Activated naive CD4-positive, alpha-beta T cell treated with anti-CD3 and anti-CD28 coated beads for 36 hours (primary cell): ENCODE measurements at regions not wholly inside any gene's neighbourhood (a gene's known extent, or its start where the extent isn't known, plus 50 kb on each side); places are given as distances from the start of the nearest gene placed in this dataset.

Experiments
- CTCF ChIA-PET: fragments of 350-600 bp; sonication (Branson Sonifier 250); formaldehyde crosslinking; loops from one replicate; lab custom pipeline; 2021; ENCODE audit warnings: antibody characterized with exemption; lab: Charles Lee
- DNase-seq: peaks from one replicate; pipeline ENCODE4 v3.0.0-alpha.2; 2020
- H3K27ac Mint-ChIP-seq: one replicate; pipeline ENCODE4 v1.8.0; 2021; ENCODE audit warnings: mild to moderate bottlenecking, mixed read lengths
- H3K27me3 Mint-ChIP-seq: one replicate; pipeline ENCODE4 v1.8.0; 2021; ENCODE audit warnings: low read depth, mixed read lengths
- H3K36me3 Mint-ChIP-seq: one replicate; pipeline ENCODE4 v1.8.0; 2021; ENCODE audit warnings: low read depth, mixed read lengths
- H3K4me1 Mint-ChIP-seq: one replicate; pipeline ENCODE4 v1.8.0; 2021; ENCODE audit warnings: low read depth, mixed read lengths
- H3K4me3 Mint-ChIP-seq: one replicate; pipeline ENCODE4 v1.8.0; 2021; ENCODE audit warnings: mild to moderate bottlenecking, moderate library complexity, mixed read lengths
- H3K9me3 Mint-ChIP-seq: one replicate; pipeline ENCODE4 v1.8.0; 2021; ENCODE audit warnings: mixed read lengths
- intact Hi-C: fragments of 100-400 bp; cut with micrococcal nuclease; formaldehyde crosslinking; loops from one replicate; pipeline ENCODE4 v1.15.1; 2023

DNA sequence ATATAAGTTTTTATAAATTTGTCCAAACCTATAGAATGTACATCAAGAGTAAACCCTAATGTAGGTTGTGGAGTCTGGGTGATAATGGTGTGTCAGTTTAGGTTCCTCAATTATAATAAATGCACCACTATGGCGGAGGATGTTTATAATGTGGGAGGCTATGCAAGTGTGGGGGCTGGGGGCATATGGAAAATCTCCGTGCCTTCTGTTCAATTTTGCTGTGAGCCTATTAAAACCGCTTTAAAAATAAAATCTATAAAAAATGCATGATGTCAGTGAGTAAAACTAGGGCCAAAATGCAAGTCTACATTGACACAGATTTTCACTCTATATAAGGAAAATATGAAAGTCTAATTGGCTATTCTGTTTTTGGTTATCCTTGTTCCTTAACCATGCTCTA, 774.9 kb upstream of the ALCAM start:
- H3K4me3 Mint-ChIP-seq = no peak overlapping the region
- intact Hi-C loops = no loop called here
- DNase-seq = no peak
- no peak overlapping the region for H3K27ac Mint-ChIP-seq
- CTCF ChIA-PET = interaction anchor here (0.6 kb wide), 1 partner anchor 53 kb away, joined by 5 read pairs; no protein-coding TSS in a partner anchor
- H3K4me1 Mint-ChIP-seq = peaks cover 4% of the 10 kb centered on the region
- H3K9me3 Mint-ChIP-seq = no peaks in the 10 kb centered on the region
- H3K27me3 Mint-ChIP-seq = peaks cover 7% of the 10 kb centered on the region
- H3K36me3 Mint-ChIP-seq = no peaks in the 10 kb centered on the region

DNA sequence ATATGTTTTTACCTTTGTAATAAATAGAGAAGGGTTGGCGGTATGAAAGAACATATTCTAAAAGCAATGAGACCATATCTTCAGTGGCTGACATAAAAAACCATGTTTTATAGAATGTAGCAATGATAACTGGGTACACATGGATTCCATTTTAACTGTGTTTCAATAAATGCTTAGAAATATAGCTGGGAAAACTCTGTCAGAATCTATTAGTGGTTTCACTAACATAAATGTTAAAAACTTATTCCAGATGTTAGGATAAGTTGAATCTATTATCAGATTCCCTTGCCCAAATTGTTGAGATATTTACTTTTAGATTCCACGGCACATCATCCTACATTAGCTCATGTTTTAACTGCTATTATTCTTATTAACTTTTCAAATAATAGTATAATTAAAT, 772.2 kb upstream of the ALCAM start:
- Mint-ChIP-seq H3K36me3 (no peaks in the 10 kb centered on the region), H3K4me3 (no peak overlapping the region), H3K27me3 (no peaks in the 10 kb centered on the region), H3K9me3 (no peaks in the 10 kb centered on the region), H3K27ac (no peak overlapping the region), H3K4me1 (peaks cover 4% of the 10 kb centered on the region)
- intact Hi-C loops = no loop called here
- DNase-seq = no peak
- CTCF ChIA-PET = no interaction called here

DNA sequence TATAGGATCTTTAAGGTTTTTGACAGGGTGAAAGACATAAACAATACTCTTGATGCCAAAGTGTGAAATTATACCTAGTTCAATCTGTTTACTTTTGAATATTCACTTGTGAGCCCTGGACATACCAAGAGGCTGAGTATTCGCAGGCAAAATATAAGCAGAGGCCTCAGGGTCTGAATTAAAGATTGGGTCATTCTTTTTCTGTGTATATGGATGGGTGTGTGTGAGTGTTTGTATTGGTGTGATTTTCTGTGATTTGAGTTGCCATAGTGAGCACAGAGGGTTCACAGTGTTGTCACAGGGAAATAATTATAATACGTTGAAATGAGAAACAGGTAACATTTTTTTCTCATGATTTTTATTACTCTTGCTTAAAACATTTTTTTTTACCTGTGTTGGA, 770.7 kb upstream of the ALCAM start:
- DNase-seq = no peak
- intact Hi-C loops = loop anchor here (1.0 to 2.0 kb wide), 2 partner anchors 773 to 923 kb away; no protein-coding TSS in a partner anchor
- H3K4me1 Mint-ChIP-seq = peaks cover 4% of the 10 kb centered on the region
- CTCF ChIA-PET = interaction anchor here (1.8 kb wide), 1 partner anchor 922 kb away, joined by 5 read pairs; no protein-coding TSS in a partner anchor
- no peaks in the 10 kb centered on the region for H3K9me3 Mint-ChIP-seq
- H3K36me3 Mint-ChIP-seq = no peaks in the 10 kb centered on the region
- no peaks in the 10 kb centered on the region for H3K27me3 Mint-ChIP-seq
- no peak overlapping the region for H3K27ac Mint-ChIP-seq
- H3K4me3 Mint-ChIP-seq = no peak overlapping the region

DNA sequence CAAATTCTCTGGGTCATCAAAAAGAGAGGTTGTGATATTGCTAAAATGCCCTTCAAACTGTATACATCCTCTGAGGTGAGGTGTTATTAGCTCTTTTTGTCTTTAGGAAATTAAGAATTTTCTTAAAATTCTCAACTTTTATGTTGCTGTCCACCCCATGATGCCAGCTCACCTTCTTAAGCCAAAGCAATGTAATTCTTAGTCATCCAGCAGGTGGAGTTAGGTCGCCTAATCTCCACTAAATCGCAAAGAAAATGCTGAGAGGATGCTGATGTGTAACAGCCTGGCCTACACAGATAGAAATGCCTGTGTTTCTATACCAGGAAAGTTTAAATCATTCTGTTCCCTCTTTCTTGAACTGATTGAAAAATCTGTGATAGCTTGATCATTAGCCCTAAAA, 770.2 kb upstream of the ALCAM start:
- Mint-ChIP-seq H3K4me3 (no peak overlapping the region), H3K27ac (no peak overlapping the region), H3K4me1 (peaks cover 4% of the 10 kb centered on the region), H3K36me3 (no peaks in the 10 kb centered on the region), H3K27me3 (no peaks in the 10 kb centered on the region), H3K9me3 (no peaks in the 10 kb centered on the region)
- intact Hi-C loops = loop anchor here (1.0 to 2.0 kb wide), 2 partner anchors 773 to 922 kb away; no protein-coding TSS in a partner anchor
- DNase-seq = peak; percentile 9
- CTCF ChIA-PET = interaction anchor here (1.1 to 1.8 kb wide), 3 partner anchors 737 to 921 kb away, joined by 3 to 5 read pairs (median 4); no protein-coding TSS in a partner anchor

DNA sequence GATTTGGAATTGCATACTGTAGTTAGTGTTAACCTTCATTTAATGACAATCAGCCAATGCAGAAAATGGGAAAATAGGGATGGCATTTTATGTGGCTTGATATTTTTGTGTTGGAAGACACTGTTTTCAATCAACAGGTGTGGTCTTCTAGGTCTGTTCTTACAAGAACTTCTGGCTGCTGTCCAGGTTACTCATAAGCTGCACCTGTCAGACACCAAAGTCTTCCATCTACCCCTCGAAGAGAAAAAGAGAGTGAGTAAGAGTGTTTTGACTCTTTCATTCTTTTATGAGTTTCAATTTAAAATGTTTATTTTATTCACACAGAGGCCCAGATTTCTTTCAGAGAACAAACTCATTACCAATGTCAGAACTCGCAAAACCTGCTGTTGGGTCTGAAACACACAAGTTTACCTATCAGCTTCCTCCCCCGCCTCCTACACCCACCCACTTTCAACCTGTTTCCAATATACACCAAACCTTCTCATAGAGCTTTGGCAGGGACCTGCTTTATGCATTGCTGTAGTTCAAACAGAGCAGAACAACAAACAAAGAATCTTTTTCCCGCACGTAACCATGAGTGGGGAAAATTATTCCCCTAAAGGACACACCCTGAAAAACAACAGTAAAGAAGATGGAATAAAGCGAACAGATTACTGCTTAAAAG, 767.7 kb upstream of the ALCAM start:
- no peak overlapping the region for H3K4me3 Mint-ChIP-seq
- no peak for DNase-seq

DNA sequence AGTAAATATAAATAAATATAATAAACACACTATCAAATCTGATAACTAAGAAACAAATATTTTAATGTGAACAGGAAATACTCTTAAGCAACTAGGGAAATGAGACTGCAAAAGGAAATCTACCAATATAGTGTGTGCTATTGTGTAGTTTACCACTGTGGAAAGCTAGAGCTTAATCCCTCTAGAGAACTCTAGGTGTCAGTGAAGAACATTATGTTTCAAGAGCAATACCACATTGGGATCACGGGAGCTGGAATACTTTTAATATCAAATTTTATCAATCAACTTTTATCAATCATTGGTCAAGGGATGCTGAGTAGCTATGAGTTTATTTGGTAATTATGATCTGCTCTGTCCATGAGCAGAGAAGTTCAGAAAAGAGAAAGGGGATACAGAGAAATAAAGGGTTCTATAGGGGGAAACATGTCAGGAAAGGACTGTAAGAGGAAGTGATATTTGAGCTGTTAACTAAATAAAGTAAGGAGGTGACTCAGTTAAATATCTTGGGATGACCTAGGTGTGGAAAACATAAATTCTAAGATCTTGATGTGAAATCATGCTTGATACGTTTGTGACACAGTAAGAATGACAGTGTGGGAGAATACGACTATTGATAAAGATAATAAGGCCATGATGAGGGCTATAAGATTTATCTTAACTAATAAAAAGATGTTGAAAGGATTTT, 762.2 kb upstream of the ALCAM start:
- H3K4me3 Mint-ChIP-seq = no peak overlapping the region
- no peaks in the 10 kb centered on the region for H3K9me3 Mint-ChIP-seq
- H3K27ac Mint-ChIP-seq = no peak overlapping the region
- H3K36me3 Mint-ChIP-seq = no peaks in the 10 kb centered on the region
- no peaks in the 10 kb centered on the region for H3K4me1 Mint-ChIP-seq
- CTCF ChIA-PET = interaction anchor here (1.0 kb wide), 1 partner anchor 19 kb away, joined by 3 read pairs; no protein-coding TSS in a partner anchor
- intact Hi-C loops = no loop called here
- H3K27me3 Mint-ChIP-seq = peaks cover 10% of the 10 kb centered on the region
- no peak for DNase-seq

More for the DNA sequence above, 767.7 kb upstream of the ALCAM start:
- Mint-ChIP-seq H3K27me3 (peaks cover 3% of the 10 kb centered on the region), H3K36me3 (no peaks in the 10 kb centered on the region), H3K27ac (no peak overlapping the region), H3K4me1 (no peaks in the 10 kb centered on the region), H3K9me3 (no peaks in the 10 kb centered on the region)
- CTCF ChIA-PET = interaction anchor here (0.6 to 1.1 kb wide), 3 partner anchors 9 to 1059 kb away, joined by 3 to 4 read pairs (median 3); no protein-coding TSS in a partner anchor
- intact Hi-C loops = no loop called here

DNA sequence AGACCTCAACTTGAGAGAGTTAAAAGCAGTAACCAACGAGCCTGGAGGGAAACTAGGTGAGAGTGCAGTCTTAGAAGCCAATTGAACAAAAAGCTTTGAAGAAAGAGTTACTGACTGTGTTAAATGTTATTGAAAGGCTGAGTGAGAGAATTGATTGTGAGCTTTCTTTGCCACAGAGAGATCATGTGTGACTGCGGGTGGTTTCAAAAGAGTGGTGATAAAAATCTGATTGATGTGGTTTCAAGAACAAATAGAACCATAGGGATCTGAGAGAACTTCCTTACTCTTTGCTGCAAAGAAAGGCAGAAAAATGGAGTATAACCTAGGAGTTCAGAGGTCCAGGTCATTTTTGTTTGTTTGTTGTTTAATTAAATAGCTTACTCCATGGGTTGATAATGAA, 759.9 kb upstream of the ALCAM start:
- CTCF ChIA-PET = interaction anchor here (0.8 to 1.2 kb wide), 2 partner anchors 10 to 20 kb away, joined by 3 read pairs; no protein-coding TSS in a partner anchor
- H3K27ac Mint-ChIP-seq = no peak overlapping the region
- no peak overlapping the region for H3K4me3 Mint-ChIP-seq
- H3K4me1 Mint-ChIP-seq = no peaks in the 10 kb centered on the region
- H3K36me3 Mint-ChIP-seq = no peaks in the 10 kb centered on the region
- H3K27me3 Mint-ChIP-seq = peaks cover 13% of the 10 kb centered on the region
- no peak for DNase-seq
- intact Hi-C loops = no loop called here
- no peaks in the 10 kb centered on the region for H3K9me3 Mint-ChIP-seq

DNA sequence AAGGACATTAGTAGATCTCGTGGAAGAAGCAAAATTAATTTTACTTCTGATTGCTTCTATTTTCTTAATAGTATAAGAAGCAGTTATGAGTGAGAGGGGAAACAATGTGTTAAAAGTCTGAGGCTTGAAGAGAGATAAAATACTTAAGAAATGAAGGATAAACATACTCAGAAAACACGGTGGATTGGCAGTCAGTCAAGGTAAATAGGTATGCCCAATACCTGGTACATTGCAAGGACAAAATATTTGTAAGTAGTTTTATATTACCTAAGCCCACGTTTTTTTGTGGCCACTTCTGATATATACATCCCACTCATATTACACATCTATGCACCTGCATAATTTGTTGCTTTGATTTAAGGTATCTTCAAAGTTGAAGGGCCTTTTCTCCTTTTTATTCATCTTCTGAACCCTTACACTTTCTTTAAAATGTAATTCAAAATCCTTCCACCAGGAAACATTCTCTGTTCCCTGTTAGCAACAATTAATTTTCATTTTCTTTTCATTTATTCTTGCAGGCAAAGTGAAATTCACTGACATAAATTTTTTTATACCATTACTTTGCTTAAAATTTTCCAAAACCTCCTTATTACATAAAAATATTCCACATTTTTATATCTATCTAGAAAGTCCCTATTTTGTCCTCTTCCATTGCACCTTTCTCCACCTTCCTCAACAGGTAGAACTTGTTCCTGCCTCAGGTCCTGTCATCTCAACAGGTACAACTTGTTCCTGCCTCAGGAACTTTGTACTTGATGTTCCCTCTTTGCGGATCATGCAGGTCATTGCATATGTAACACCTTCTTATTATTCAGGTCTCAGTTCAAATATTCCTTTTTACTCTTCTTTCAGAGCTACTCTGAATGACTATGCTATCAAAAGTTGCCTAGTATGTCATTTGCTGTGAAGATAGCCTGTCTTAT, 755.7 kb upstream of the ALCAM start:
- peaks cover 14% of the 10 kb centered on the region for H3K27me3 Mint-ChIP-seq
- H3K4me1 Mint-ChIP-seq = no peaks in the 10 kb centered on the region
- no peaks in the 10 kb centered on the region for H3K36me3 Mint-ChIP-seq
- intact Hi-C loops = no loop called here
- H3K9me3 Mint-ChIP-seq = no peaks in the 10 kb centered on the region
- no peak overlapping the region for H3K27ac Mint-ChIP-seq
- H3K4me3 Mint-ChIP-seq = no peak overlapping the region
- DNase-seq = no peak
- CTCF ChIA-PET = no interaction called here

DNA sequence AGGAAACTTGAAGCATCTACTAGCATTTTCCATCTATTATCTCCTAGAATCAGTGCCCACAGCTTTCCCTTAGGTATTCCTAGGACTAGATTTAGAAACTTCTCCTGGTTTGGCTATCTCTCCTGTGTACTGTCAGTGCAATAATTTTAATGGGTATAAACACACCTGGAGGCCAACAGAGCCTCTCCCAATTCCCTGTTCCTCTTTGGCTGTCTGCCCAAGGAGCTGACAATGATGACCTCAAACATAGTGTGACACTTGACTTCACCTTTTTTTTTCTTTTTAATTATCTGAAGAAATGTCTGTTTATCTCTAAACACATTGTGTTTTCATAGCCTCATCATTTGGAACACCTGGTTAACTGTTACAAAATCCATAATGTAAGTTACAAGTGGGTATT, 754.5 kb upstream of the ALCAM start:
- Mint-ChIP-seq H3K27me3 (peaks cover 7% of the 10 kb centered on the region), H3K9me3 (no peaks in the 10 kb centered on the region), H3K36me3 (no peaks in the 10 kb centered on the region), H3K4me3 (no peak overlapping the region), H3K27ac (no peak overlapping the region), H3K4me1 (no peaks in the 10 kb centered on the region)
- no peak for DNase-seq
- intact Hi-C loops = no loop called here
- CTCF ChIA-PET = no interaction called here

DNA sequence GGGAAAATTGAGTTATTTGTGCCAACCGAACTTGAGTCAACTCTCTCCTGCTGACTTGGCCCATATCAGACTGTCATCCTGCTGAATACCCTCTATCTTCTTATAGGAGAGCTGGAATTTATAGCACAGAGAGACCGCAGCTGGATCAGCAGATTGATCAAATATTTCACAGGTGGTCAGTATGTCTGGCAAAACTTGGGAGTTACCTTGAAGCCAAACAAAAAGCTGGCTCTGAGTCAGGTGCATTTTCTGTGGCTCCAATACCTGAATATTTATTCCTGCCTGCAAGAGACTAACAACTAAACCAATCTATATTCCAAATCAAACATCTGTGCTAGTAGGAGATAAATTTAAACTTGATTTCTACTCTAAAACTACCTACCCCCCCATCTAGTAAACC, 752.1 kb upstream of the ALCAM start:
- intact Hi-C loops = no loop called here
- CTCF ChIA-PET = no interaction called here
- DNase-seq = no peak
- no peaks in the 10 kb centered on the region for H3K4me1 Mint-ChIP-seq
- H3K27me3 Mint-ChIP-seq = peaks cover 11% of the 10 kb centered on the region
- H3K4me3 Mint-ChIP-seq = no peak overlapping the region
- H3K9me3 Mint-ChIP-seq = no peaks in the 10 kb centered on the region
- H3K27ac Mint-ChIP-seq = no peak overlapping the region
- H3K36me3 Mint-ChIP-seq = no peaks in the 10 kb centered on the region

DNA sequence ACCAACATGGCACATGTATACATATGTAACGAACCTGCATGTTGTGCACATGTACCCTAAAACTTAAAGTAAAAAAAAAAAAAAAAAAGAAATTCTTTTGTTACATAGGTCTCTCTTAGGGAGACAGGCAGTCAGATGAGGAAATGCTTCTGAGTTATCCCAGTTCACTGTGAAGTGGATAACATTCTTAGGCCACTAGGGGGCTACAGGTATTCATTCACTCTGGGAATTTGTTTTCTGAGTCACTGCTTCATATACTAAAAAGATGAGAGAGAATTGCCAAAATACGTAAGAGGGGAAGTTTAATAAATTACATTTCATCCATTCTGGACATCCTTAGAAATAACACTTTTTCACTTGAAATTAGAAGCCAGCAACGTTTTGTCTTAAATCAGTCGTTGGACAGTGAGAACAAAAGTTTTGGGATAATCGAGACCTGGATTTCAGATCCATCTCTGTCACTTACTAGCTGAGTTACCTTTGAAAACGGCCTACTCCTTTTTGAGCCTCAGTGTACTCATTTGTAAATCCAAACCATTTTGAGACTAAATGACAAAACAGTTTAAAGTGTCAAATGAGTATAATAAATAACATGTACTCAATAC, 738.4 kb upstream of the ALCAM start:
- Mint-ChIP-seq H3K27ac (no peak overlapping the region), H3K36me3 (no peaks in the 10 kb centered on the region), H3K9me3 (no peaks in the 10 kb centered on the region), H3K27me3 (peaks cover 5% of the 10 kb centered on the region), H3K4me1 (no peaks in the 10 kb centered on the region), H3K4me3 (no peak overlapping the region)
- DNase-seq = no peak
- CTCF ChIA-PET = interaction anchor here (0.7 kb wide), 1 partner anchor 819 kb away, joined by 3 read pairs; no protein-coding TSS in a partner anchor
- intact Hi-C loops = loop anchor here (1.0 to 2.0 kb wide), 3 partner anchors 637 to 890 kb away; no protein-coding TSS in a partner anchor
